ENCODE measurements at regions not wholly inside any gene's neighbourhood (a gene's known extent, or its start where the extent isn't known, plus 50 kb on each side); places are given as distances from the start of the nearest gene placed in this dataset.

- no peak for DNase-seq (ENCODE audit: low read depth)
- no peak for TF ChIP-seq CTCF (conservative IDR thresholded peaks at IDR 0.05; ENCODE audit: low read depth, low read length)
- H3K4me3 ChIP-seq (ENCODE audit: low read length): no peak overlapping the region
Measured at GRCh38 chr13:58979851-58980250, 1183.9 kb downstream of the DIAPH3 start.

- no peak for TF ChIP-seq CTCF (conservative IDR thresholded peaks at IDR 0.05; ENCODE audit: low read depth, low read length)
- no peak for DNase-seq (ENCODE audit: low read depth)
- H3K4me3 ChIP-seq (ENCODE audit: low read length): no peak overlapping the region
Measured at GRCh38 chr13:58985845-58986244, 1177.9 kb downstream of the DIAPH3 start.

- no peak for TF ChIP-seq CTCF (conservative IDR thresholded peaks at IDR 0.05; ENCODE audit: low read depth, low read length)
- no peak overlapping the region for H3K4me3 ChIP-seq (ENCODE audit: low read length)
- no peak for DNase-seq (ENCODE audit: low read depth)
Measured at GRCh38 chr13:58989556-58989955, 1174.2 kb downstream of the DIAPH3 start.

- TF ChIP-seq CTCF (conservative IDR thresholded peaks at IDR 0.05; ENCODE audit: low read depth, low read length): no peak
- DNase-seq (ENCODE audit: low read depth): no peak
- H3K4me3 ChIP-seq (ENCODE audit: low read length): no peak overlapping the region
Measured at GRCh38 chr13:58991826-58992477, 1171.8 kb downstream of the DIAPH3 start.

- no peak for TF ChIP-seq CTCF (conservative IDR thresholded peaks at IDR 0.05; ENCODE audit: low read depth, low read length)
- H3K4me3 ChIP-seq (ENCODE audit: low read length): no peak overlapping the region
- DNase-seq (ENCODE audit: low read depth): no peak
Measured at GRCh38 chr13:58992478-58993042, 1171.2 kb downstream of the DIAPH3 start.

- DNase-seq (ENCODE audit: low read depth): no peak
- no peak overlapping the region for H3K4me3 ChIP-seq (ENCODE audit: low read length)
- TF ChIP-seq CTCF (conservative IDR thresholded peaks at IDR 0.05; ENCODE audit: low read depth, low read length): no peak
Measured at GRCh38 chr13:58994077-58994476, 1169.7 kb downstream of the DIAPH3 start.

GRCh38 chr13:58994777-58995176 is 1169.0 kb downstream of the DIAPH3 start:
- TF ChIP-seq CTCF (conservative IDR thresholded peaks at IDR 0.05; ENCODE audit: low read depth, low read length): no peak
- DNase-seq (ENCODE audit: low read depth): no peak
- no peak overlapping the region for H3K4me3 ChIP-seq (ENCODE audit: low read length)
